Omental fat pad (tissue), 3 donors: ENCODE measurements at regions not wholly inside any gene's neighbourhood (a gene's known extent, or its start where the extent isn't known, plus 50 kb on each side); places are given as distances from the start of the nearest gene placed in this dataset.
A peak's percentile ranks its signal among the peaks of the same experiment; 100 is the strongest.

Experiments
- ATAC-seq: fragments of 150-250 bp; one replicate; pipeline ENCODE4 v1.9.1; 2016; ENCODE audit warnings: mild to moderate bottlenecking, moderate library complexity; ENCODE audit not compliant: low FRiP score
- DNase-seq: peaks from one replicate; pipeline ENCODE4 v3.0.0-alpha.2; 2019; ENCODE audit warnings: low spot score
- CTCF ChIP-seq, 3 donors: fragments of 450-650 bp; IDR thresholded peaks; one replicate each; pipeline ENCODE4 v1.5.1; 2016 to 2017; ENCODE audit warnings: antibody characterized with exemption in 3 of 3, mild to moderate bottlenecking in 3 of 3, moderate library complexity in 2 of 3

- DNase-seq (no peak), ATAC-seq (no peak)
- no peak for TF ChIP-seq CTCF (IDR thresholded peaks at IDR 0.05)
Observed at GRCh38 chr3:64971602-64972001, 283.8 kb upstream of the ADAMTS9 start.

GRCh38 chr3:64970634-64971033 is 282.8 kb upstream of the ADAMTS9 start:
- no peak for TF ChIP-seq CTCF (IDR thresholded peaks at IDR 0.05)
- ATAC-seq (no peak), DNase-seq (no peak)

DNA sequence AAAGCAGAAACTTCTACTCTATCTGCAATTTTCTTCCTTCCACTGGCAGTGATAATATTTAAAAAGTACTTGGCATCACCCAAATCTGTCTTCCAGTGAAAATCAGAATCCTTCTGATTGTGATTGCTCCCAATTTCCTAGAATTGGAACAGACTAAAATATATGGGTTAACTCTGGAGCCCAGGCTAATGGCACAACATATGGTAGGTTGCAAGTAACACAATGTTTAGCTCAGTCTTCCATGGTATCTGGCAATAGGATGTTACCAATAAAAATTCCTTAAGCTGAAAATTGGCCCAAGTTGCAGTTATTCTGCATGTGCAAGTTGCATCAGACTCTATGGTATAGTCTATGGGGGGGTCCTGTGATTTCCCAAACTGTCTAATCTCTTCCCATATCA is 273.5 kb upstream of the ADAMTS9 start:
- TF ChIP-seq CTCF (IDR thresholded peaks at IDR 0.05): no peak
- no peak for ATAC-seq
- DNase-seq: no peak

DNA sequence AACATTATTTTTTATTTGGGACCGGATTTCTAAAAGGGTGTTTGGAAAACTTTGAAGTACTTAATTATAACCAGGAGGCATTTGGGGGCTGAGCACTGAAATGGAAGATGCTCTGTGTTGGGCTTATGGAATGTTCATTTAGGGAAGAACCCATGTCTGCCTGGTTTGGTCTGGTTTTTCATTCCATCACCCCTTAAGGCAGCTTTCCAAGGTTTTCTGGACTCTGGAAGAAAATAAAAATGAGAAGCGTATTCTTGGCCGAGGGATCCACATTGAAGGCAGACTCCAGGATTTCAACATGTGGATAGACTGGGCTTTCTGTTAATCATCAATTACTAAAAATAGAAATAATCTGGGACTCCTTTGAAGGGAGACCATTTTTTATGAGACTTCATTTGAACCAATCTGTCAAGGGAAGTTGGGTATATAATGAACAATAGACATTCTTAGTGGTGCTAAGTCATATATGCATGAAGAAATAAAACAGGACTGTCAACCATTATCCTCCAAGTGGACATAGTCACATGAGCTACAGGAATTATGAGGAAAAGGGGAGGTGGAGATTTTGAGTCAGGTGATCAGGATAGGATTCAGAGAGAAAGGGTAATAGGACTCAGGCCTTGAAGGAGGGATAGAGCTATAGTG is 270.5 kb upstream of the ADAMTS9 start:
- DNase-seq (no peak), ATAC-seq (peak; percentile 51)

GRCh38 chr3:64957408-64958198 is 269.8 kb upstream of the ADAMTS9 start:
- DNase-seq (no peak), ATAC-seq (no peak)
- TF ChIP-seq CTCF (IDR thresholded peaks at IDR 0.05): no peak

More for the DNA sequence above, 270.5 kb upstream of the ADAMTS9 start:
- no peak for TF ChIP-seq CTCF (IDR thresholded peaks at IDR 0.05)

DNA sequence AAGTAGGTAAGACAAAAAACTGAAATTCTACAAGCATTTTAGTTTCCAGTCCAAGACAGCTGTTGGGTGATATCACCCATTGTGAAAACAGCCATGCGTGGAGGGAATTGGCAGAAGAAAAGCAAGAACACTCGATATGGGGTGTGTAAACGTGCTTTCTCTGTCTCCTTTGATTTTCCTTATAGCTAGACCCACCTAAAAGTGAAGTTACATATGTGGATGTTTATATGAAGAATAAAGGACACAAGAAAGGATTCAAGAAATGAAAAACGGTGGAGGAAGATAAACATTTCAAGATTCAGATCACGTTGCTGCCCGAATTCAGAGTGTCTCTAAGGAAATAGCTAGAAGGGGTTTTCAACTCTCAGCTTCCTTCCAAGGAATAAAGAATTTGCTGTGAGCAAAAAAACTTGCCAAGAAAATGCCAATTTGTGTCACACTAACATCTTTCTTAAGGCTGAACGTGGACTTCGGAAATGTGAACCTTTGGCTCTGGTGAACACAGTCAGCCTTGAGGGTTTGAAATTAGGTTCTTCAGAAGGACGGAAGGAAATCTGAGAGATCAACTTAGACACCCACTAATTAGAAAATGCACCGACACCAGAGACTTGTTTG is 269.0 kb upstream of the ADAMTS9 start:
- DNase-seq (no peak), ATAC-seq (no peak)
- no peak for TF ChIP-seq CTCF (IDR thresholded peaks at IDR 0.05)
